H9 (cell line): ENCODE measurements at regions not wholly inside any gene's neighbourhood (a gene's known extent, or its start where the extent isn't known, plus 50 kb on each side); places are given as distances from the start of the nearest gene placed in this dataset.

Experiments
- DNase-seq: peaks from one replicate; pipeline ENCODE4 v3.0.0-alpha.2; 2017
- H2AFZ ChIP-seq: one replicate; pipeline ENCODE4 v1.6.1; 2013; ENCODE audit warnings: mild to moderate bottlenecking, low read length, control low read depth, moderate library complexity
- H2AK5ac ChIP-seq: 2 replicates; pipeline ENCODE4 v1.6.1; 2013; ENCODE audit warnings: low read length, control low read depth, mixed read lengths; ENCODE audit not compliant: insufficient read length
- H2BK120ac ChIP-seq: one replicate; pipeline ENCODE4 v1.6.1; 2013; ENCODE audit warnings: low read depth, mild to moderate bottlenecking, low read length, control low read depth, inconsistent platforms; ENCODE audit not compliant: poor library complexity, severe bottlenecking
- H2BK12ac ChIP-seq: 2 replicates; pipeline ENCODE4 v1.6.1; 2013; ENCODE audit warnings: low read length, control low read depth, mixed read lengths, low read depth; ENCODE audit not compliant: insufficient read length
- H2BK15ac ChIP-seq: 2 replicates; pipeline ENCODE4 v1.6.1; 2013; ENCODE audit warnings: low read depth, low read length, control low read depth
- H2BK20ac ChIP-seq: one replicate; pipeline ENCODE4 v1.6.1; 2013; ENCODE audit warnings: low read depth, mild to moderate bottlenecking, low read length, control low read depth, inconsistent platforms; ENCODE audit not compliant: poor library complexity, severe bottlenecking
- H2BK5ac ChIP-seq: 2 replicates; pipeline ENCODE4 v1.6.1; 2013; ENCODE audit warnings: low read length, control low read depth, mixed read lengths; ENCODE audit not compliant: insufficient read length
- H3K14ac ChIP-seq: 2 replicates; pipeline ENCODE4 v1.6.1; 2013; ENCODE audit warnings: low read length, control low read depth; ENCODE audit not compliant: insufficient read depth
- H3K18ac ChIP-seq: 2 replicates; pipeline ENCODE4 v1.6.1; 2013; ENCODE audit warnings: low read depth, mild to moderate bottlenecking, mixed read lengths, low read length, control low read depth; ENCODE audit not compliant: insufficient read length
- H3K23ac ChIP-seq: 2 replicates; pipeline ENCODE4 v1.6.1; 2013; ENCODE audit warnings: low read length, control low read depth, mixed read lengths, low read depth; ENCODE audit not compliant: insufficient read length
- H3K23me2 ChIP-seq: 2 replicates; pipeline ENCODE4 v1.6.1; 2013; ENCODE audit warnings: low read depth, mild to moderate bottlenecking, mixed read lengths, low read length, control low read depth; ENCODE audit not compliant: insufficient read length, poor library complexity, severe bottlenecking
- H3K27ac ChIP-seq: 2 replicates; pipeline ENCODE4 v1.5.1; 2013; ENCODE audit warnings: low read length, control low read depth, mixed read lengths, low read depth; ENCODE audit not compliant: insufficient read length
- H3K27me3 ChIP-seq: 2 replicates; pipeline ENCODE4 v1.6.1; 2013; ENCODE audit warnings: low read length, control low read depth, inconsistent platforms; ENCODE audit not compliant: insufficient read depth
- H3K4ac ChIP-seq: 2 replicates; pipeline ENCODE4 v1.6.1; 2013; ENCODE audit warnings: low read depth, mild to moderate bottlenecking, control low read depth, inconsistent platforms, low read length, moderate library complexity
- H3K4me1 ChIP-seq: 2 replicates; pipeline ENCODE4 v1.6.1; 2013; ENCODE audit warnings: low read length, control low read depth, inconsistent platforms; ENCODE audit not compliant: insufficient read depth
- H3K4me2 ChIP-seq: 2 replicates; pipeline ENCODE4 v1.6.1; 2013; ENCODE audit warnings: low read length, control low read depth, mixed read lengths; ENCODE audit not compliant: insufficient read length, insufficient read depth
- H3K56ac ChIP-seq: 2 replicates; pipeline ENCODE4 v1.6.1; 2013; ENCODE audit warnings: low read depth, mild to moderate bottlenecking, mixed read lengths, low read length, control low read depth; ENCODE audit not compliant: insufficient read length
- H3K79me1 ChIP-seq: 2 replicates; pipeline ENCODE4 v1.6.1; 2013; ENCODE audit warnings: low read depth, mild to moderate bottlenecking, moderate library complexity, low read length, control low read depth, inconsistent platforms; ENCODE audit not compliant: insufficient read depth, poor library complexity, severe bottlenecking
- H3K79me2 ChIP-seq: 2 replicates; pipeline ENCODE4 v1.6.1; 2013; ENCODE audit warnings: low read length, control low read depth, inconsistent platforms; ENCODE audit not compliant: insufficient read depth
- H3K9ac ChIP-seq: 2 replicates; pipeline ENCODE4 v1.6.1; 2013; ENCODE audit warnings: low read length, control low read depth, mixed read lengths; ENCODE audit not compliant: insufficient read length; ENCODE audit errors: extremely low read depth
- H3K9me3 ChIP-seq: one replicate; pipeline ENCODE4 v1.6.1; 2013; ENCODE audit warnings: low read depth, low read length, inconsistent platforms; ENCODE audit not compliant: control insufficient read depth
- H3T11ph ChIP-seq: one replicate; pipeline ENCODE4 v1.6.1; 2013; ENCODE audit warnings: mild to moderate bottlenecking, low read length, control low read depth, inconsistent platforms
- H4K20me1 ChIP-seq: one replicate; pipeline ENCODE4 v1.6.1; 2013; ENCODE audit not compliant: control insufficient read depth, insufficient read length, insufficient read depth
- H4K5ac ChIP-seq: 2 replicates; pipeline ENCODE4 v1.6.1; 2013; ENCODE audit warnings: low read depth, mild to moderate bottlenecking, mixed read lengths, low read length, control low read depth; ENCODE audit not compliant: insufficient read length
- H4K8ac ChIP-seq: replicated peaks from 2 replicates; pipeline ENCODE4 v1.6.1; 2013; ENCODE audit warnings: low read length, control low read depth, mixed read lengths, low read depth; ENCODE audit not compliant: insufficient read length
- H4K91ac ChIP-seq: 2 replicates; pipeline ENCODE4 v1.6.1; 2013; ENCODE audit warnings: low read depth, mild to moderate bottlenecking, moderate library complexity, mixed read lengths, low read length, control low read depth; ENCODE audit not compliant: insufficient read length
- H3K27ac Mint-ChIP-seq, 3 experiments: 2 replicates in 2 of 3; 3 replicates in 1 of 3; pipeline ENCODE4 v1.8.0; 2020 to 2021; ENCODE audit warnings: mixed read lengths in 3 of 3, mild to moderate bottlenecking in 1 of 3, moderate library complexity in 1 of 3
- H3K27me3 Mint-ChIP-seq: 2 replicates; pipeline ENCODE4 v1.8.0; 2021; ENCODE audit warnings: low read depth, mild to moderate bottlenecking, moderate library complexity, mixed read lengths
- H3K36me3 Mint-ChIP-seq, 3 experiments: 2 replicates in 2 of 3; 3 replicates in 1 of 3; pipeline ENCODE4 v1.8.0; 2020 to 2021; ENCODE audit warnings: low read depth in 3 of 3, mixed read lengths in 3 of 3; ENCODE audit not compliant: insufficient read depth in 1 of 3
- H3K4me1 Mint-ChIP-seq, 2 experiments: 2 replicates each; pipeline ENCODE4 v1.8.0; 2020; ENCODE audit warnings: mixed read lengths in 2 of 2
- H3K4me3 Mint-ChIP-seq, 2 experiments: 2 replicates in 1 of 2; 3 replicates in 1 of 2; pipeline ENCODE4 v1.8.0; 2020 to 2021; ENCODE audit warnings: mild to moderate bottlenecking in 2 of 2, mixed read lengths in 2 of 2, moderate library complexity in 1 of 2
- H3K9me3 Mint-ChIP-seq, 2 experiments: 2 replicates in 1 of 2; 3 replicates in 1 of 2; pipeline ENCODE4 v1.8.0; 2020; ENCODE audit warnings: mild to moderate bottlenecking in 2 of 2, mixed read lengths in 2 of 2, moderate library complexity in 1 of 2
- WGBS: extraction: QIAGEN DNeasy Blood & Tissue Kit; methylation state at CpG from one replicate; pipeline ENCODE4 v1.1.7; 2013; ENCODE audit warnings: missing lambda C conversion rate, low lambda C conversion rate, mixed read lengths; ENCODE audit not compliant: insufficient read length; ENCODE audit errors: extremely low coverage; 5-methylcytosine and 5-hydroxymethylcytosine counted together
- TF ChIP-seq, protein P1 (sequence below): fragments of 200-600 bp; sonication (generic); conservative IDR thresholded peaks from 3 replicates; pipeline ENCODE4 v1.8.0; 2021; ENCODE audit warnings: antibody characterized with exemption, mild to moderate bottlenecking

DNA sequence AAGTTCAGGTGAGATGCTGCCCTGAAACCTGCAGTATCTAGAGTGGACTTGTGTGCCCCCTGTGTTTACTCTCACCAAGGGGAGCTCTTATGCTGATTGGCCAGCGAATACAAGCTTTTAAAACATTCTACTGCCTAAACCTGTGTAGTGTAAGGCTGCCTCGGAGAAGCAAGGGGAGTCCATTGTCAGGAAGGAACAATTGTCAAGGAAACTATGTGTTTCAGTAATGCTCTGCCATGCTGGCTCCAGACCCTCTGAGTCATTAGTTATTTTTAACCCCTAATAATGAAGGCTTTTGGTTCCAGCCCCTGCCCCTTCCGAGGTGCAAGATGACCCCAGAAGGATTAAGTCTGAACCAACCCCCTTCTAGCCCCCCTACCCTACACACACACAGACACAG is 66.1 kb upstream of the CHMP2B start:
- H3K4me1 ChIP-seq, result no peaks in the 10 kb centered on the region
- no peak overlapping the region for H3K4me2 ChIP-seq
- no peak overlapping the region for H3T11ph ChIP-seq
- Mint-ChIP-seq H3K4me3 (no peak overlapping the region), H3K4me1 (peaks cover 16 to 17% of the 10 kb centered on the region in 2 experiments), H3K36me3 (no peaks in the 10 kb centered on the region; a peak in 1 of 7 replicates), H3K27ac (peak overlapping the region; percentile 48 to 86 (median 83); a peak in 2 of 7 replicates), H3K9me3 (no peaks in the 10 kb centered on the region), H3K27me3 (no peaks in the 10 kb centered on the region)
- H2BK20ac ChIP-seq, result no peak overlapping the region
- H2AK5ac ChIP-seq, result no peak overlapping the region
- H3K9ac ChIP-seq, result no peak overlapping the region
- H3K14ac ChIP-seq, result no peak overlapping the region
- no peak overlapping the region for H2AFZ ChIP-seq
- H2BK12ac ChIP-seq, result no peak overlapping the region
- H3K79me1 ChIP-seq, result no peaks in the 10 kb centered on the region
- H3K27me3 ChIP-seq, result no peaks in the 10 kb centered on the region
- H2BK5ac ChIP-seq, result no peak overlapping the region
- H3K79me2 ChIP-seq, result no peaks in the 10 kb centered on the region
- H2BK120ac ChIP-seq, result no peak overlapping the region
- TF ChIP-seq, protein P1, sequence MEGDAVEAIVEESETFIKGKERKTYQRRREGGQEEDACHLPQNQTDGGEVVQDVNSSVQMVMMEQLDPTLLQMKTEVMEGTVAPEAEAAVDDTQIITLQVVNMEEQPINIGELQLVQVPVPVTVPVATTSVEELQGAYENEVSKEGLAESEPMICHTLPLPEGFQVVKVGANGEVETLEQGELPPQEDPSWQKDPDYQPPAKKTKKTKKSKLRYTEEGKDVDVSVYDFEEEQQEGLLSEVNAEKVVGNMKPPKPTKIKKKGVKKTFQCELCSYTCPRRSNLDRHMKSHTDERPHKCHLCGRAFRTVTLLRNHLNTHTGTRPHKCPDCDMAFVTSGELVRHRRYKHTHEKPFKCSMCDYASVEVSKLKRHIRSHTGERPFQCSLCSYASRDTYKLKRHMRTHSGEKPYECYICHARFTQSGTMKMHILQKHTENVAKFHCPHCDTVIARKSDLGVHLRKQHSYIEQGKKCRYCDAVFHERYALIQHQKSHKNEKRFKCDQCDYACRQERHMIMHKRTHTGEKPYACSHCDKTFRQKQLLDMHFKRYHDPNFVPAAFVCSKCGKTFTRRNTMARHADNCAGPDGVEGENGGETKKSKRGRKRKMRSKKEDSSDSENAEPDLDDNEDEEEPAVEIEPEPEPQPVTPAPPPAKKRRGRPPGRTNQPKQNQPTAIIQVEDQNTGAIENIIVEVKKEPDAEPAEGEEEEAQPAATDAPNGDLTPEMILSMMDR, result no peak
- no peak overlapping the region for H3K18ac ChIP-seq
- H3K23me2 ChIP-seq, result no peaks in the 10 kb centered on the region
- DNase-seq, result no peak
- no peak overlapping the region for H3K23ac ChIP-seq
- H3K56ac ChIP-seq, result no peak overlapping the region
- WGBS, result no CpG with 5 or more reads among the region's 3 CpGs
- H4K20me1 ChIP-seq, result no peaks in the 10 kb centered on the region
- no peak overlapping the region for H4K5ac ChIP-seq
- no peaks in the 10 kb centered on the region for H3K9me3 ChIP-seq
- H2BK15ac ChIP-seq, result no peak overlapping the region
- no peak overlapping the region for H4K91ac ChIP-seq
- no peak overlapping the region for H3K4ac ChIP-seq
- H4K8ac ChIP-seq, result no peak overlapping the region
- no peak overlapping the region for H3K27ac ChIP-seq
